ENCODE measurements at regions not wholly inside any gene's neighbourhood (a gene's known extent, or its start where the extent isn't known, plus 50 kb on each side); places are given as distances from the start of the nearest gene placed in this dataset.

DNA sequence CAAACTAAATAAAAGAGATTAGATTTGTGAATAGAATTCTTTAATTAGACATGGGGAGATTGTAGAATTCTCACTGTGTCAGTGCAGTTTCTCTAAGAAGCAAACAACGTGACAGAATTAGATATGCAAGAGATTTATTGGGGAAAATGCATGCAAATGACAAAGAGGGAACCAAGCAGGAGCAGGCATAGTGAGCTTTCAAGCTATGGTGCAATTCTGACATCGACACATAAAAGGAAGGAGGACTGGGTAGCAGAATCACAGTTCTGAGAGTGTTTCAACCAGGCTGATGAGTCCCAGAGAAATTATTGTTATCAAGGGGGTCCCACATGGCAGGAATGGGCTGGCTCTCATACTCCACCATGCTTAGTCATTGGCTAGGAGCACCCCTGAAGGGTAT lies 338.4 kb downstream of the FIGN start:
- H2AFZ ChIP-seq (ENCODE audit: low read depth, low read length): no peak overlapping the region
- no peak overlapping the region for H3K27ac ChIP-seq (ENCODE audit: low read length)
- no peak for TF ChIP-seq EZH2phosphoT487 (IDR thresholded peaks at IDR 0.05; ENCODE audit: low read depth)
- TF ChIP-seq, protein P1, sequence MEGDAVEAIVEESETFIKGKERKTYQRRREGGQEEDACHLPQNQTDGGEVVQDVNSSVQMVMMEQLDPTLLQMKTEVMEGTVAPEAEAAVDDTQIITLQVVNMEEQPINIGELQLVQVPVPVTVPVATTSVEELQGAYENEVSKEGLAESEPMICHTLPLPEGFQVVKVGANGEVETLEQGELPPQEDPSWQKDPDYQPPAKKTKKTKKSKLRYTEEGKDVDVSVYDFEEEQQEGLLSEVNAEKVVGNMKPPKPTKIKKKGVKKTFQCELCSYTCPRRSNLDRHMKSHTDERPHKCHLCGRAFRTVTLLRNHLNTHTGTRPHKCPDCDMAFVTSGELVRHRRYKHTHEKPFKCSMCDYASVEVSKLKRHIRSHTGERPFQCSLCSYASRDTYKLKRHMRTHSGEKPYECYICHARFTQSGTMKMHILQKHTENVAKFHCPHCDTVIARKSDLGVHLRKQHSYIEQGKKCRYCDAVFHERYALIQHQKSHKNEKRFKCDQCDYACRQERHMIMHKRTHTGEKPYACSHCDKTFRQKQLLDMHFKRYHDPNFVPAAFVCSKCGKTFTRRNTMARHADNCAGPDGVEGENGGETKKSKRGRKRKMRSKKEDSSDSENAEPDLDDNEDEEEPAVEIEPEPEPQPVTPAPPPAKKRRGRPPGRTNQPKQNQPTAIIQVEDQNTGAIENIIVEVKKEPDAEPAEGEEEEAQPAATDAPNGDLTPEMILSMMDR (IDR thresholded peaks at IDR 0.05; ENCODE audit: low read depth, low read length): no peak
- no peak overlapping the region for H3K4me2 ChIP-seq (ENCODE audit: low read length)
- no peaks in the 10 kb centered on the region for H4K20me1 ChIP-seq (ENCODE audit: insufficient read depth, low read length)
- no peaks in the 10 kb centered on the region for H3K27me3 ChIP-seq (ENCODE audit: low read depth, low read length)
- no peaks in the 10 kb centered on the region for H3K9me3 ChIP-seq (ENCODE audit: insufficient read depth, low read length)
- no peaks in the 10 kb centered on the region for H3K4me1 ChIP-seq (ENCODE audit: low read length)
- H3K36me3 ChIP-seq (replicated peaks; ENCODE audit: low read depth, low read length): no peaks in the 10 kb centered on the region
- H3K9ac ChIP-seq (ENCODE audit: low read length): no peak overlapping the region
- H3K4me3 ChIP-seq (ENCODE audit: low read length): no peak overlapping the region
- no peaks in the 10 kb centered on the region for H3K79me2 ChIP-seq (ENCODE audit: low read length)

DNA sequence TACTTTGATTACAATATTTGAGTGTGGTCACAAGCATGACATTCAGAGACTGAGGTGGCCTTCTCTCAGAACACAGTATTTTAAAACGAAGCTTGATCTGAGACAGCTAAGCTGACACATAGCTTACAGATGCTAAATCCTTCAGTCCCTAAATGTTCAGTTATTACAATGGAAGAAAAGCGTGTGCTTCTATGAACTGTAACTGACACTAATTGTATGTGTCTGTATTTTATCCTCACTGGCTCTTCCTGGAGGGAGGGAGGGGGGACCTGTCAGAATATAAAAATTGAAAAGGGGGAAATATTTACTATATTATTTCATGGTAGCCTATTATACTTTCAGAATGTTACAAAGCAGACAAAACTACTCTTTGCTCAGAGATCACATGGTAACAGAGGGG lies 340.2 kb downstream of the FIGN start:
- Histone ChIP-seq H3K27me3 (ENCODE audit: low read depth, low read length) (no peaks in the 10 kb centered on the region), H3K27ac (ENCODE audit: low read length) (no peak overlapping the region), H3K4me1 (ENCODE audit: low read length) (no peaks in the 10 kb centered on the region), H3K4me3 (ENCODE audit: low read length) (no peak overlapping the region), H3K36me3 (replicated peaks; ENCODE audit: low read depth, low read length) (no peaks in the 10 kb centered on the region), H3K79me2 (ENCODE audit: low read length) (no peaks in the 10 kb centered on the region), H3K4me2 (ENCODE audit: low read length) (no peak overlapping the region), H4K20me1 (ENCODE audit: insufficient read depth, low read length) (no peaks in the 10 kb centered on the region), H2AFZ (ENCODE audit: low read depth, low read length) (no peak overlapping the region), H3K9me3 (ENCODE audit: insufficient read depth, low read length) (no peaks in the 10 kb centered on the region), H3K9ac (ENCODE audit: low read length) (no peak overlapping the region)
- no peak for TF ChIP-seq EZH2phosphoT487 (IDR thresholded peaks at IDR 0.05; ENCODE audit: low read depth)
- TF ChIP-seq, protein P1 (IDR thresholded peaks at IDR 0.05; ENCODE audit: low read depth, low read length): no peak

DNA sequence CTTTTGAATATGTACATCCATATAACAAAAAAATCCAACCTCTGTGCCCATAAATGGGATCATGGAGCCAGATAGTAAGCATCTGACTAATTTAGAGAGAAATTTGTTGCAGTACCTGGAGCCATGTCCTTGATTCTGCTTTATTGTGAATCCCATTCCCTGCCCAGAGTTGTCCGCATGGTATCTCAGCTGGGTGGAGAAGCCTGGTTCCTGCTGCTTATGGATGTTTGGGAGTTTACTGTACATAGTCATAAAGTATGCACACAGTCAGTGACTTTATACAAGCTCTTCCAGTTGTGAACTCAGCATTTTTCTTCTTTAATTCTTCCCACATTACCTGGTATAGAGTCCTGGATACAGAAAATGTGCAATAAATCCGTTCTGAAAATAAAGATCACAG lies 346.0 kb downstream of the FIGN start:
- H3K27me3 ChIP-seq (ENCODE audit: low read depth, low read length): no peaks in the 10 kb centered on the region
- H3K27ac ChIP-seq (ENCODE audit: low read length): no peak overlapping the region
- H3K9me3 ChIP-seq (ENCODE audit: insufficient read depth, low read length): no peaks in the 10 kb centered on the region

DNA sequence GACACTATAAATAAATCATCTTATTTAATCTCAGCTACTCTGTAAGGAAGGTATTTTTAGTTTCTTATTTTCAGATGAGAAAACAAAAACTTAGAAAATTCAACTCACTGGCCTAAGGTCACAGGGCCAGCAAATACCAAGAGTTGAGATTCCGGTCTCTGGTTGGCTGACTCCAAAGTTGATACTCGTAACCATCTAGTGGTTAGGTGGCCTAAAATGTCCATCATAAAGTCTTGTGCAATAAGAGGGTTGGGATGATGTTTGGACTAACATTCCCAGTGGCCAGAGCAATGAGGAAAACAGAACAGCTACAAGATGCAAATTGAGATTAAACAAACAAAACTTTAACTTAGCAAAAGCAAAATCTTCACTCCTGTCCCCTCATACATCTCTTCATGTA lies 360.3 kb downstream of the FIGN start:
- Histone ChIP-seq H4K20me1 (ENCODE audit: insufficient read depth, low read length) (no peaks in the 10 kb centered on the region), H3K4me2 (ENCODE audit: low read length) (no peak overlapping the region), H3K9ac (ENCODE audit: low read length) (no peak overlapping the region), H3K4me1 (ENCODE audit: low read length) (peaks cover 5% of the 10 kb centered on the region; the same call in 1 of the 2 replicates), H3K27me3 (ENCODE audit: low read depth, low read length) (no peaks in the 10 kb centered on the region), H3K79me2 (ENCODE audit: low read length) (no peaks in the 10 kb centered on the region), H3K27ac (ENCODE audit: low read length) (no peak overlapping the region), H3K4me3 (ENCODE audit: low read length) (no peak overlapping the region), H2AFZ (ENCODE audit: low read depth, low read length) (no peak overlapping the region), H3K9me3 (ENCODE audit: insufficient read depth, low read length) (no peaks in the 10 kb centered on the region), H3K36me3 (replicated peaks; ENCODE audit: low read depth, low read length) (no peaks in the 10 kb centered on the region)
- TF ChIP-seq, protein P1 (IDR thresholded peaks at IDR 0.05; ENCODE audit: low read depth, low read length): no peak
- TF ChIP-seq EZH2phosphoT487 (IDR thresholded peaks at IDR 0.05; ENCODE audit: low read depth): no peak

More for the DNA sequence above, 346.0 kb downstream of the FIGN start:
- H3K4me2 ChIP-seq (ENCODE audit: low read length): no peak overlapping the region
- no peaks in the 10 kb centered on the region for H4K20me1 ChIP-seq (ENCODE audit: insufficient read depth, low read length)
- no peaks in the 10 kb centered on the region for H3K4me1 ChIP-seq (ENCODE audit: low read length)
- no peak overlapping the region for H3K4me3 ChIP-seq (ENCODE audit: low read length)
- no peak overlapping the region for H2AFZ ChIP-seq (ENCODE audit: low read depth, low read length)
- no peaks in the 10 kb centered on the region for H3K36me3 ChIP-seq (replicated peaks; ENCODE audit: low read depth, low read length)
- no peak overlapping the region for H3K9ac ChIP-seq (ENCODE audit: low read length)
- TF ChIP-seq EZH2phosphoT487 (IDR thresholded peaks at IDR 0.05; ENCODE audit: low read depth): no peak
- TF ChIP-seq, protein P1 (IDR thresholded peaks at IDR 0.05; ENCODE audit: low read depth, low read length): no peak
- H3K79me2 ChIP-seq (ENCODE audit: low read length): no peaks in the 10 kb centered on the region

All from OCI-LY3 (cell line).